Sigmoid colon (tissue), 4 donors: ENCODE measurements at regions not wholly inside any gene's neighbourhood (a gene's known extent, or its start where the extent isn't known, plus 50 kb on each side); places are given as distances from the start of the nearest gene placed in this dataset.

Experiments used
- CTCF ChIP-seq, 4 experiments: fragments of 450-650 bp in 3 of 4; fragments of 200-600 bp in 1 of 4; IDR thresholded peaks; one replicate each; pipeline ENCODE4 v1.5.1; 2016 to 2019; ENCODE audit warnings: antibody characterized with exemption in 4 of 4, mild to moderate bottlenecking in 3 of 4, moderate library complexity in 2 of 4
- EP300 ChIP-seq, 4 donors: sonication (generic); formaldehyde crosslinking; IDR thresholded peaks; one replicate each; pipeline ENCODE4 v1.6.1; 2017; ENCODE audit warnings: antibody characterized with exemption in 4 of 4
- POLR2A ChIP-seq, 2 donors: fragments of 450-650 bp; IDR thresholded peaks; one replicate each; pipeline ENCODE4 v1.6.1; 2016; ENCODE audit warnings: antibody characterized with exemption in 2 of 2, mild to moderate bottlenecking in 2 of 2, moderate library complexity in 2 of 2
- POLR2AphosphoS5 ChIP-seq, 4 donors: sonication (generic); formaldehyde crosslinking; IDR thresholded peaks; one replicate each; pipeline ENCODE4 v1.6.1; 2017; ENCODE audit warnings: antibody characterized with exemption in 4 of 4

- TF ChIP-seq CTCF (IDR thresholded peaks at IDR 0.05) (no peak), POLR2AphosphoS5 (IDR thresholded peaks at IDR 0.05) (no peak), POLR2A (IDR thresholded peaks at IDR 0.05) (no peak), EP300 (IDR thresholded peaks at IDR 0.05) (no peak)
These were observed 392.8 kb downstream of the TUSC7 start for GRCh38 chr3:117102426-117102825.
